OCI-LY7 (cell line): ENCODE measurements at regions not wholly inside any gene's neighbourhood (a gene's known extent, or its start where the extent isn't known, plus 50 kb on each side); places are given as distances from the start of the nearest gene placed in this dataset.

ENCODE experiments used
- CTCF ChIP-seq: fragments of 200-600 bp; sonication (generic); conservative IDR thresholded peaks from 2 replicates; pipeline ENCODE4 v1.5.1; 2014; ENCODE audit warnings: mild to moderate bottlenecking, antibody characterized with exemption, low read length, moderate library complexity, mixed read lengths
- EZH2phosphoT487 ChIP-seq: fragments of 200-600 bp; sonication (generic); IDR thresholded peaks from 2 replicates; pipeline ENCODE4 v1.6.1; 2018; ENCODE audit warnings: low read depth, borderline replicate concordance, mild to moderate bottlenecking, mixed run types, antibody characterized with exemption, low read length, moderate library complexity, mixed read lengths

GRCh38 chr2:78718473-78718872 is 307.0 kb upstream of the REG3G start:
- no peak for TF ChIP-seq CTCF
- TF ChIP-seq EZH2phosphoT487, result no peak
